K562 (cell line): ENCODE measurements at regions not wholly inside any gene's neighbourhood (a gene's known extent, or its start where the extent isn't known, plus 50 kb on each side); places are given as distances from the start of the nearest gene placed in this dataset.

ENCODE experiments used
- CTCF ChIP-seq, 3 experiments: IDR thresholded peaks in 2 of 3; conservative IDR thresholded peaks in 1 of 3; 2 replicates each; pipeline ENCODE4 v1.5.1; 2011 to 2012; ENCODE audit warnings: low read length in 3 of 3, mild to moderate bottlenecking in 3 of 3, control low read depth in 2 of 3, improper control_type of control experiment in 1 of 3, inconsistent platforms in 1 of 3, low read depth in 1 of 3, mixed read lengths in 1 of 3, moderate library complexity in 1 of 3; ENCODE audit not compliant: insufficient read depth in 2 of 3
- GATAD2B ChIP-seq: fragments of 450-650 bp; IDR thresholded peaks from 2 replicates; pipeline ENCODE4 v1.6.1; 2017; ENCODE audit warnings: mild to moderate bottlenecking, borderline replicate concordance
- MAX ChIP-seq: sonication (generic); formaldehyde crosslinking; IDR thresholded peaks from 2 replicates; pipeline ENCODE4 v1.9.0; 2022; ENCODE audit warnings: mild to moderate bottlenecking, missing genetic modification reagents
- REST ChIP-seq, 2 experiments: fragments of 450-650 bp; formaldehyde crosslinking in 1 of 2; IDR thresholded peaks; 2 replicates each; pipeline versions ENCODE4 v1.4.0 to v1.6.1; 2014 to 2020; ENCODE audit warnings: mild to moderate bottlenecking in 2 of 2, borderline replicate concordance in 1 of 2, low read depth in 1 of 2
- SNRNP70 ChIP-seq: fragments of 200-400 bp; formaldehyde crosslinking; optimal IDR thresholded peaks from 2 replicates; pipeline ENCODE3; 2017; ENCODE audit warnings: low read depth, low read length
- SOX6 ChIP-seq: fragments of 450-650 bp; IDR thresholded peaks from 2 replicates; pipeline ENCODE4 v1.6.1; 2014; ENCODE audit warnings: mild to moderate bottlenecking
- ZFP36 ChIP-seq: fragments of 150-350 bp; IDR thresholded peaks from 2 replicates; pipeline ENCODE4 v1.6.1; 2018; ENCODE audit warnings: low read length, low read depth; ENCODE audit not compliant: partially characterized antibody
- ZNF444 ChIP-seq: fragments of 250-450 bp; sonication (Bioruptor Pico); IDR thresholded peaks from 2 replicates; pipeline ENCODE4 v1.4.0; 2020; ENCODE audit warnings: mild to moderate bottlenecking, moderate library complexity

- TF ChIP-seq GATAD2B (no peak), ZFP36 (no peak), REST (IDR thresholded peaks at IDR 0.05; ENCODE audit: borderline replicate concordance) (no peak), REST (CRISPR knock-in tag; IDR thresholded peaks at IDR 0.05; ENCODE audit: low read depth) (no peak), SOX6 (no peak), SNRNP70 (no peak), ZNF444 (CRISPR knock-in tag) (no peak), CTCF (IDR thresholded peaks at IDR 0.05 in 2 of 3, conservative IDR thresholded peaks at IDR 0.05 in 1 of 3; ENCODE audit: insufficient read depth in 2 of 3, low read depth in 1 of 3, low read length in 3 of 3) (no peak), MAX (no peak)
Measured at GRCh38 chr5:62134811-62135210, 171.2 kb upstream of the KIF2A start.
